ENCODE measurements at regions not wholly inside any gene's neighbourhood (a gene's known extent, or its start where the extent isn't known, plus 50 kb on each side); places are given as distances from the start of the nearest gene placed in this dataset.

DNA sequence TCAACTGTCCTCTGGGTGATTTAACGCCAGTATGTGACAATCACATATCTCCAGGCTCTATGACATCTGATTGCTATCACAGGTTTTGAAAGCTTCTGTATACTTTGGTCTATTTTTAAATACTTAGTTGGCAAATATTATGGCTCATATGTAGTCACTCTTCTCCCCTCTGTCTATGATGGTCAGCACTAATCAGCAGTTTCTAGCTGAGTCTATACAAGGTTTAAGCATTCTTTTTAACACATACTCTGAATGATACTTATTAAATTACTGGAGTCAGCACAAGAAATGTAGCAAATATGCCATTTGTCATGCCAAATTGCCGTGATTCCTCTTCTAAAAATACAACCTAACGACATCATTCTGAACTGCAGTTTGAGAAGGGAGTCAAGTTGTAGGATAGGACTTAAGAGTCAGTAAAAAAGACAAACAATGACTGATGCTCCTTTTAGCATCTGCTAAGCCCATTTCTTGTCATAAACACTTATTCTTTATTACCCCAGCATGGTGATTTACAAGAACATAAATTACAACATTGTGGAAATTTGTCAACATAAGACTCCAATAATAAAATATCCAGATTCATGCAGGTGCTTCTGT, 947.8 kb downstream of the XPNPEP1 start:
- TF ChIP-seq EZH2phosphoT487 (conservative IDR thresholded peaks at IDR 0.05; ENCODE audit: low read length): no peak
- TF ChIP-seq, protein P1, sequence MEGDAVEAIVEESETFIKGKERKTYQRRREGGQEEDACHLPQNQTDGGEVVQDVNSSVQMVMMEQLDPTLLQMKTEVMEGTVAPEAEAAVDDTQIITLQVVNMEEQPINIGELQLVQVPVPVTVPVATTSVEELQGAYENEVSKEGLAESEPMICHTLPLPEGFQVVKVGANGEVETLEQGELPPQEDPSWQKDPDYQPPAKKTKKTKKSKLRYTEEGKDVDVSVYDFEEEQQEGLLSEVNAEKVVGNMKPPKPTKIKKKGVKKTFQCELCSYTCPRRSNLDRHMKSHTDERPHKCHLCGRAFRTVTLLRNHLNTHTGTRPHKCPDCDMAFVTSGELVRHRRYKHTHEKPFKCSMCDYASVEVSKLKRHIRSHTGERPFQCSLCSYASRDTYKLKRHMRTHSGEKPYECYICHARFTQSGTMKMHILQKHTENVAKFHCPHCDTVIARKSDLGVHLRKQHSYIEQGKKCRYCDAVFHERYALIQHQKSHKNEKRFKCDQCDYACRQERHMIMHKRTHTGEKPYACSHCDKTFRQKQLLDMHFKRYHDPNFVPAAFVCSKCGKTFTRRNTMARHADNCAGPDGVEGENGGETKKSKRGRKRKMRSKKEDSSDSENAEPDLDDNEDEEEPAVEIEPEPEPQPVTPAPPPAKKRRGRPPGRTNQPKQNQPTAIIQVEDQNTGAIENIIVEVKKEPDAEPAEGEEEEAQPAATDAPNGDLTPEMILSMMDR (IDR thresholded peaks at IDR 0.05; ENCODE audit: insufficient read depth, low read length, poor library complexity, severe bottlenecking): no peak
- Histone ChIP-seq H3F3A (ENCODE audit: insufficient read depth) (no peaks in the 10 kb centered on the region), H3K4me2 (ENCODE audit: low read depth, low read length, poor library complexity, severe bottlenecking) (no peak overlapping the region), H3K27ac (ENCODE audit: low read depth, low read length) (no peak overlapping the region), H3K79me2 (ENCODE audit: insufficient read depth, low read length) (no peaks in the 10 kb centered on the region), H2AFZ (ENCODE audit: low read depth, low read length, severe bottlenecking) (no peak overlapping the region), H3K9me2 (replicated peaks; ENCODE audit: insufficient read depth, low read length) (no peaks in the 10 kb centered on the region), H3K9me3 (ENCODE audit: insufficient read depth, low read length) (no peaks in the 10 kb centered on the region), H3K36me3 (ENCODE audit: low read length) (no peaks in the 10 kb centered on the region), H3K4me3 (ENCODE audit: insufficient read depth, low read length, poor library complexity, severe bottlenecking) (no peak overlapping the region), H3K27me3 (ENCODE audit: low read length) (no peaks in the 10 kb centered on the region), H3K9ac (ENCODE audit: low read length) (no peak overlapping the region), H4K20me1 (ENCODE audit: low read depth, low read length) (no peaks in the 10 kb centered on the region)

DNA sequence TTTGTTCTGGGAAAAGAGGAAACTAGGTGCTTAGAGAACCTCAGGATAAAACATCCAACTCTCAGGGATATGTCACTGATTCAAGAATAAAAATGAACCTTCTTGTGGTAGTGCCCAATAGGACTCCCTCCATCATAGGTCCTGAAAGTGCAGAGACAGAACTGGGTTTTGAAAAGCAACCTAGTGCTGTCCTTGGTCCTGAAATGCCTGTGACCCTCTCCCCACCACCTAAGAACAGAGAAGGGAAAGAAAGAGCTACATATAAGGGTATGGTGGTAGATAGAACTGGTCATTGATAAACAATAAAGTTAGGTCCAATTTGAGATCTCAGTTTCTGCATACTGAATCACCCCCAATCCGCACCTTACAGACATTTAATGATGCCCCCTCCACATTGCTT, 953.3 kb downstream of the XPNPEP1 start:
- no peak overlapping the region for H3K4me3 ChIP-seq (ENCODE audit: insufficient read depth, low read length, poor library complexity, severe bottlenecking)
- H3K36me3 ChIP-seq (ENCODE audit: low read length): no peaks in the 10 kb centered on the region
- no peaks in the 10 kb centered on the region for H3K9me3 ChIP-seq (ENCODE audit: insufficient read depth, low read length)
- H2AFZ ChIP-seq (ENCODE audit: low read depth, low read length, severe bottlenecking): no peak overlapping the region
- H4K20me1 ChIP-seq (ENCODE audit: low read depth, low read length): no peaks in the 10 kb centered on the region
- no peaks in the 10 kb centered on the region for H3K79me2 ChIP-seq (ENCODE audit: insufficient read depth, low read length)
- TF ChIP-seq EZH2phosphoT487 (conservative IDR thresholded peaks at IDR 0.05; ENCODE audit: low read length): no peak
- TF ChIP-seq, protein P1 (IDR thresholded peaks at IDR 0.05; ENCODE audit: insufficient read depth, low read length, poor library complexity, severe bottlenecking): no peak
- H3F3A ChIP-seq (ENCODE audit: insufficient read depth): no peaks in the 10 kb centered on the region
- no peak overlapping the region for H3K4me2 ChIP-seq (ENCODE audit: low read depth, low read length, poor library complexity, severe bottlenecking)
- no peak overlapping the region for H3K9ac ChIP-seq (ENCODE audit: low read length)
- no peaks in the 10 kb centered on the region for H3K9me2 ChIP-seq (replicated peaks; ENCODE audit: insufficient read depth, low read length)
- no peak overlapping the region for H3K27ac ChIP-seq (ENCODE audit: low read depth, low read length)
- H3K27me3 ChIP-seq (ENCODE audit: low read length): no peaks in the 10 kb centered on the region

DNA sequence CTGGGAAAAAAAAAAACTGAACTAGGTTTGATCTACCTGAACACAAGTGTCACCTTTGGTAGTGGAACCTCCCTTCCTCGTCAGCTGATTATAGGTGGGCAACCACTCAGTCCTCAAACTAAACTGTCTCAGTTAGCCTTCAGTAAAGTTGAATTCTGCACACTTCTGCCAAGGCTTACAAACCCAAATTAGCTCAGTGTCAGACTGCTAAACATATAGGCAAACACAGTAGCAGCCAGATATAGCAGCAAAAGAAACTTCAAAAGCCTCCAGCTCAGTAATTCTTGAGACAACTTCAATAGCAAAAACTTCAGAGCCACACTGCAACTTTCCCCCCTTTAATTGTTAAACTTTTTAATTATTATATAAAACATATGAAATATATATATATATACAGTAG, 956.9 kb downstream of the XPNPEP1 start:
- Histone ChIP-seq H3K9me3 (ENCODE audit: insufficient read depth, low read length) (no peaks in the 10 kb centered on the region), H4K20me1 (ENCODE audit: low read depth, low read length) (no peaks in the 10 kb centered on the region), H3K4me3 (ENCODE audit: insufficient read depth, low read length, poor library complexity, severe bottlenecking) (no peak overlapping the region), H3K79me2 (ENCODE audit: insufficient read depth, low read length) (no peaks in the 10 kb centered on the region), H3F3A (ENCODE audit: insufficient read depth) (no peaks in the 10 kb centered on the region), H3K36me3 (ENCODE audit: low read length) (no peaks in the 10 kb centered on the region), H3K9me2 (replicated peaks; ENCODE audit: insufficient read depth, low read length) (no peaks in the 10 kb centered on the region), H3K27ac (ENCODE audit: low read depth, low read length) (no peak overlapping the region), H2AFZ (ENCODE audit: low read depth, low read length, severe bottlenecking) (no peak overlapping the region), H3K9ac (ENCODE audit: low read length) (no peak overlapping the region), H3K4me2 (ENCODE audit: low read depth, low read length, poor library complexity, severe bottlenecking) (no peak overlapping the region), H3K27me3 (ENCODE audit: low read length) (no peaks in the 10 kb centered on the region)
- TF ChIP-seq EZH2phosphoT487 (conservative IDR thresholded peaks at IDR 0.05; ENCODE audit: low read length): no peak
- TF ChIP-seq, protein P1 (IDR thresholded peaks at IDR 0.05; ENCODE audit: insufficient read depth, low read length, poor library complexity, severe bottlenecking): no peak
